Activated T-cell treated with anti-CD3 and anti-CD28 coated beads, Interleukin-2, amount 50 U/mL, for 24 hours (primary cell): ENCODE measurements at regions not wholly inside any gene's neighbourhood (a gene's known extent, or its start where the extent isn't known, plus 50 kb on each side); places are given as distances from the start of the nearest gene placed in this dataset.

Source experiments
- DNase-seq: peaks from one replicate; pipeline ENCODE4 v3.0.0-alpha.2; 2020
- H3K27ac Mint-ChIP-seq: 2 replicates; pipeline ENCODE4 v1.8.0; 2020; ENCODE audit warnings: mild to moderate bottlenecking, mixed read lengths
- H3K27me3 Mint-ChIP-seq: 2 replicates; pipeline ENCODE4 v1.8.0; 2020; ENCODE audit warnings: mixed read lengths
- H3K36me3 Mint-ChIP-seq: 2 replicates; pipeline ENCODE4 v1.8.0; 2020; ENCODE audit warnings: low read depth, mixed read lengths
- H3K4me1 Mint-ChIP-seq: 2 replicates; pipeline ENCODE4 v1.8.0; 2020; ENCODE audit warnings: low read depth, mixed read lengths
- H3K4me3 Mint-ChIP-seq: 2 replicates; pipeline ENCODE4 v1.8.0; 2020; ENCODE audit warnings: mild to moderate bottlenecking, moderate library complexity, mixed read lengths
- H3K9me3 Mint-ChIP-seq: 2 replicates; pipeline ENCODE4 v1.8.0; 2020; ENCODE audit warnings: mixed read lengths

- H3K27me3 Mint-ChIP-seq: no peaks in the 10 kb centered on the region
- no peak for DNase-seq
- H3K9me3 Mint-ChIP-seq: peaks cover 2% of the 10 kb centered on the region
- no peak overlapping the region for H3K4me3 Mint-ChIP-seq
- no peaks in the 10 kb centered on the region for H3K36me3 Mint-ChIP-seq
- H3K27ac Mint-ChIP-seq: no peak overlapping the region
- H3K4me1 Mint-ChIP-seq: no peaks in the 10 kb centered on the region
Measured at GRCh38 chr3:82022836-82023235, 261.4 kb upstream of the GBE1 start.

GRCh38 chr3:82020282-82020681 is 258.8 kb upstream of the GBE1 start:
- H3K4me1 Mint-ChIP-seq: no peaks in the 10 kb centered on the region
- no peaks in the 10 kb centered on the region for H3K36me3 Mint-ChIP-seq
- no peaks in the 10 kb centered on the region for H3K27me3 Mint-ChIP-seq
- H3K27ac Mint-ChIP-seq: no peak overlapping the region
- DNase-seq: no peak
- no peak overlapping the region for H3K4me3 Mint-ChIP-seq
- H3K9me3 Mint-ChIP-seq: peaks cover 2% of the 10 kb centered on the region

- peaks cover 8% of the 10 kb centered on the region for H3K9me3 Mint-ChIP-seq
- H3K27ac Mint-ChIP-seq: no peak overlapping the region
- DNase-seq: no peak
- no peaks in the 10 kb centered on the region for H3K27me3 Mint-ChIP-seq
- H3K4me1 Mint-ChIP-seq: no peaks in the 10 kb centered on the region
- H3K36me3 Mint-ChIP-seq: no peaks in the 10 kb centered on the region
- no peak overlapping the region for H3K4me3 Mint-ChIP-seq
Measured at GRCh38 chr3:82015241-82015640, 253.8 kb upstream of the GBE1 start.

GRCh38 chr3:82012775-82013174 is 251.3 kb upstream of the GBE1 start:
- no peaks in the 10 kb centered on the region for H3K36me3 Mint-ChIP-seq
- DNase-seq: no peak
- H3K4me1 Mint-ChIP-seq: no peaks in the 10 kb centered on the region

GRCh38 chr3:82011336-82011735 is 249.9 kb upstream of the GBE1 start:
- DNase-seq: no peak
- no peaks in the 10 kb centered on the region for H3K27me3 Mint-ChIP-seq
- H3K4me1 Mint-ChIP-seq: no peaks in the 10 kb centered on the region
- H3K4me3 Mint-ChIP-seq: no peak overlapping the region
- H3K9me3 Mint-ChIP-seq: peaks cover 11% of the 10 kb centered on the region
- no peaks in the 10 kb centered on the region for H3K36me3 Mint-ChIP-seq
- H3K27ac Mint-ChIP-seq: no peak overlapping the region

More at GRCh38 chr3:82012775-82013174, 251.3 kb upstream of the GBE1 start:
- no peaks in the 10 kb centered on the region for H3K27me3 Mint-ChIP-seq
- H3K27ac Mint-ChIP-seq: no peak overlapping the region
- no peak overlapping the region for H3K4me3 Mint-ChIP-seq
- H3K9me3 Mint-ChIP-seq: peaks cover 6% of the 10 kb centered on the region

GRCh38 chr3:82005266-82005665 is 243.8 kb upstream of the GBE1 start:
- Mint-ChIP-seq H3K9me3 (peaks cover 5% of the 10 kb centered on the region), H3K4me1 (no peaks in the 10 kb centered on the region), H3K27ac (no peak overlapping the region), H3K27me3 (no peaks in the 10 kb centered on the region), H3K36me3 (no peaks in the 10 kb centered on the region), H3K4me3 (no peak overlapping the region)
- no peak for DNase-seq

GRCh38 chr3:82004266-82004665 is 242.8 kb upstream of the GBE1 start:
- no peaks in the 10 kb centered on the region for H3K27me3 Mint-ChIP-seq
- no peak overlapping the region for H3K4me3 Mint-ChIP-seq
- H3K27ac Mint-ChIP-seq: no peak overlapping the region
- no peak for DNase-seq
- peaks cover 5% of the 10 kb centered on the region for H3K9me3 Mint-ChIP-seq
- H3K4me1 Mint-ChIP-seq: no peaks in the 10 kb centered on the region
- H3K36me3 Mint-ChIP-seq: no peaks in the 10 kb centered on the region

GRCh38 chr3:82002986-82003642 is 241.7 kb upstream of the GBE1 start:
- H3K27me3 Mint-ChIP-seq: no peaks in the 10 kb centered on the region
- H3K4me1 Mint-ChIP-seq: no peaks in the 10 kb centered on the region
- H3K36me3 Mint-ChIP-seq: no peaks in the 10 kb centered on the region
- no peak overlapping the region for H3K27ac Mint-ChIP-seq
- DNase-seq: no peak
- peaks cover 5% of the 10 kb centered on the region for H3K9me3 Mint-ChIP-seq
- H3K4me3 Mint-ChIP-seq: no peak overlapping the region

- H3K9me3 Mint-ChIP-seq: peaks cover 5% of the 10 kb centered on the region
- no peaks in the 10 kb centered on the region for H3K36me3 Mint-ChIP-seq
Measured at GRCh38 chr3:82002491-82002890, 241.0 kb upstream of the GBE1 start.

GRCh38 chr3:82001276-82001923 is 240.0 kb upstream of the GBE1 start:
- Mint-ChIP-seq H3K36me3 (no peaks in the 10 kb centered on the region), H3K4me3 (no peak overlapping the region), H3K4me1 (no peaks in the 10 kb centered on the region), H3K27me3 (no peaks in the 10 kb centered on the region), H3K9me3 (no peaks in the 10 kb centered on the region), H3K27ac (no peak overlapping the region)
- no peak for DNase-seq

More at GRCh38 chr3:82002491-82002890, 241.0 kb upstream of the GBE1 start:
- DNase-seq: no peak
- Mint-ChIP-seq H3K27me3 (no peaks in the 10 kb centered on the region), H3K4me1 (no peaks in the 10 kb centered on the region), H3K27ac (no peak overlapping the region), H3K4me3 (no peak overlapping the region)

- no peak overlapping the region for H3K27ac Mint-ChIP-seq
- no peaks in the 10 kb centered on the region for H3K9me3 Mint-ChIP-seq
- no peak overlapping the region for H3K4me3 Mint-ChIP-seq
- no peaks in the 10 kb centered on the region for H3K4me1 Mint-ChIP-seq
- H3K36me3 Mint-ChIP-seq: no peaks in the 10 kb centered on the region
- H3K27me3 Mint-ChIP-seq: no peaks in the 10 kb centered on the region
- no peak for DNase-seq
Measured at GRCh38 chr3:82000773-82001172, 239.3 kb upstream of the GBE1 start.

- Mint-ChIP-seq H3K4me1 (no peaks in the 10 kb centered on the region), H3K36me3 (no peaks in the 10 kb centered on the region), H3K27me3 (no peaks in the 10 kb centered on the region), H3K9me3 (no peaks in the 10 kb centered on the region), H3K27ac (no peak overlapping the region), H3K4me3 (no peak overlapping the region)
- no peak for DNase-seq
Measured at GRCh38 chr3:82000350-82000749, 238.9 kb upstream of the GBE1 start.

GRCh38 chr3:81998907-81999306 is 237.5 kb upstream of the GBE1 start:
- Mint-ChIP-seq H3K9me3 (no peaks in the 10 kb centered on the region), H3K27ac (no peak overlapping the region), H3K36me3 (no peaks in the 10 kb centered on the region), H3K27me3 (no peaks in the 10 kb centered on the region), H3K4me3 (no peak overlapping the region), H3K4me1 (no peaks in the 10 kb centered on the region)
- DNase-seq: no peak

GRCh38 chr3:81998139-81998755 is 236.8 kb upstream of the GBE1 start:
- H3K4me3 Mint-ChIP-seq: no peak overlapping the region
- H3K9me3 Mint-ChIP-seq: no peaks in the 10 kb centered on the region
- DNase-seq: no peak
- H3K4me1 Mint-ChIP-seq: no peaks in the 10 kb centered on the region
- H3K36me3 Mint-ChIP-seq: no peaks in the 10 kb centered on the region
- no peak overlapping the region for H3K27ac Mint-ChIP-seq
- no peaks in the 10 kb centered on the region for H3K27me3 Mint-ChIP-seq

- no peaks in the 10 kb centered on the region for H3K27me3 Mint-ChIP-seq
- H3K27ac Mint-ChIP-seq: no peak overlapping the region
- H3K4me3 Mint-ChIP-seq: no peak overlapping the region
- no peaks in the 10 kb centered on the region for H3K4me1 Mint-ChIP-seq
- DNase-seq: no peak
- H3K9me3 Mint-ChIP-seq: no peaks in the 10 kb centered on the region
- no peaks in the 10 kb centered on the region for H3K36me3 Mint-ChIP-seq
Measured at GRCh38 chr3:81997390-81997789, 235.9 kb upstream of the GBE1 start.
